Cerebellar nuclear complex (tissue), 1 donor: ENCODE measurements at regions not wholly inside any gene's neighbourhood (a gene's known extent, or its start where the extent isn't known, plus 50 kb on each side); places are given as distances from the start of the nearest gene placed in this dataset.

Experiments used
- DNase-seq, 2 experiments: peaks; one replicate each; lab custom pipeline; 2025; lab: John Stamatoyannopoulos, UW

GRCh38 chr11:70824605-70825245 lies 426.4 kb downstream of the CTTN start:
- DNase-seq = no peak

- DNase-seq = no peak
These were observed 426.4 kb downstream of the SHANK2 start for GRCh38 chr11:70825893-70826540.

- DNase-seq = peak in 1 of 2 experiments; percentile 20
These were observed 425.6 kb downstream of the SHANK2 start for GRCh38 chr11:70826541-70827335.

GRCh38 chr11:70828593-70829082 lies 423.7 kb downstream of the SHANK2 start:
- DNase-seq = no peak

- DNase-seq = no peak
These were observed 423.1 kb downstream of the SHANK2 start for GRCh38 chr11:70829134-70829885.

GRCh38 chr11:70829886-70830272 lies 422.5 kb downstream of the SHANK2 start:
- DNase-seq = no peak

GRCh38 chr11:70833011-70833410 lies 419.4 kb downstream of the SHANK2 start:
- DNase-seq = no peak

- DNase-seq = no peak
These were observed 418.8 kb downstream of the SHANK2 start for GRCh38 chr11:70833554-70833953.

- DNase-seq = no peak
These were observed 418.0 kb downstream of the SHANK2 start for GRCh38 chr11:70834277-70834940.

GRCh38 chr11:70834984-70835560 lies 417.3 kb downstream of the SHANK2 start:
- no peak for DNase-seq

GRCh38 chr11:70836071-70836470 lies 416.3 kb downstream of the SHANK2 start:
- DNase-seq = no peak

- DNase-seq = no peak
These were observed 414.2 kb downstream of the SHANK2 start for GRCh38 chr11:70838198-70838597.

- DNase-seq = no peak
These were observed 412.5 kb downstream of the SHANK2 start for GRCh38 chr11:70839851-70840250.

- no peak for DNase-seq
These were observed 411.1 kb downstream of the SHANK2 start for GRCh38 chr11:70841264-70841663.

GRCh38 chr11:70842256-70842655 lies 410.1 kb downstream of the SHANK2 start:
- DNase-seq = no peak

GRCh38 chr11:70842701-70843100 lies 409.7 kb downstream of the SHANK2 start:
- no peak for DNase-seq

GRCh38 chr11:70843906-70844305 lies 408.5 kb downstream of the SHANK2 start:
- DNase-seq = no peak

GRCh38 chr11:70844387-70844786 lies 408.0 kb downstream of the SHANK2 start:
- no peak for DNase-seq

- no peak for DNase-seq
These were observed 406.8 kb downstream of the SHANK2 start for GRCh38 chr11:70845591-70846041.

GRCh38 chr11:70846781-70847655 lies 405.4 kb downstream of the SHANK2 start:
- no peak for DNase-seq
